ENCODE measurements at regions not wholly inside any gene's neighbourhood (a gene's known extent, or its start where the extent isn't known, plus 50 kb on each side); places are given as distances from the start of the nearest gene placed in this dataset.

DNA sequence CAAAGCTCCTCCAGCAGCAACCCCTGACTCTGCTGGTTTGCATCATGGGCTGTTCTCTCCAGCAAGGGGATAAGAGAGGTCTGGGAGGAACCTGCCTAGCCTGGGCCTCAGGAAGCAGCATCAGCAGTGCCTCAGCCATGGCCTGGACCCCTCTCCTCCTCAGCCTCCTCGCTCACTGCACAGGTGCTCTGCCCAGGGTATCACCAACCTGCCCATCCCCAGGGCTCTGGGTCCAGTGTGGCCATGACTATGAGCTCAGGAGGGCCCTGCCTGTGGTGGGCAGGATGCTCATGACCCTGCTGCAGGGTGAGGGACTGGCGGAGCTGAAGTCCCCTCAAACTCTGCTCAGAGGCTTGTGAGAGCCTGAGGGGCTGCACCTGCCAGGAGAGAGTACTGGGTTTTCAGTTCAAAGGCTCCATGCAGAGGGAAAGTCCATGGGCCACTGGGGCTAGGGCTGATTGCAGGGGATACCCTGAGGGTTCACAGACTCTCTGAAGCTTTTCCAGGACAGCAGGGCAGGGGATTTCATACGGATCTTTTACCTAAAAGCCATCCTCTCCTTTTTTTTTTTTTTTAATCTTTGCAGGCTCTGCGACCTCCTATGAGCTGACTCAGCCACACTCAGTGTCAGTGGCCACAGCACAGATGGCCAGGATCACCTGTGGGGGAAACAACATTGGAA, 115.8 kb upstream of the IGLL5 start:
- no peak overlapping the region for H3K4me3 ChIP-seq (ENCODE audit: low read length)
- intact Hi-C loops (cut with DNase I, micrococcal nuclease) = loop anchor here in 1 of 2 experiments (2.0 kb wide), 1 partner anchor 21 kb away; no protein-coding TSS in a partner anchor
- POLR2A ChIA-PET = interaction anchor here (1.6 kb wide), 1 partner anchor 19 kb away, joined by 6 read pairs; no protein-coding TSS in a partner anchor
- no peaks in the 10 kb centered on the region for H3K9me3 ChIP-seq (ENCODE audit: control insufficient read depth in 1 of 2, insufficient read depth in 1 of 2, low read length in 2 of 2)
- CTCF ChIA-PET = interaction anchor here (0.6 to 2.2 kb wide), 2 partner anchors 16 to 86 kb away, joined by 3 to 14 read pairs; no protein-coding TSS in a partner anchor
- TF ChIP-seq, protein P1, sequence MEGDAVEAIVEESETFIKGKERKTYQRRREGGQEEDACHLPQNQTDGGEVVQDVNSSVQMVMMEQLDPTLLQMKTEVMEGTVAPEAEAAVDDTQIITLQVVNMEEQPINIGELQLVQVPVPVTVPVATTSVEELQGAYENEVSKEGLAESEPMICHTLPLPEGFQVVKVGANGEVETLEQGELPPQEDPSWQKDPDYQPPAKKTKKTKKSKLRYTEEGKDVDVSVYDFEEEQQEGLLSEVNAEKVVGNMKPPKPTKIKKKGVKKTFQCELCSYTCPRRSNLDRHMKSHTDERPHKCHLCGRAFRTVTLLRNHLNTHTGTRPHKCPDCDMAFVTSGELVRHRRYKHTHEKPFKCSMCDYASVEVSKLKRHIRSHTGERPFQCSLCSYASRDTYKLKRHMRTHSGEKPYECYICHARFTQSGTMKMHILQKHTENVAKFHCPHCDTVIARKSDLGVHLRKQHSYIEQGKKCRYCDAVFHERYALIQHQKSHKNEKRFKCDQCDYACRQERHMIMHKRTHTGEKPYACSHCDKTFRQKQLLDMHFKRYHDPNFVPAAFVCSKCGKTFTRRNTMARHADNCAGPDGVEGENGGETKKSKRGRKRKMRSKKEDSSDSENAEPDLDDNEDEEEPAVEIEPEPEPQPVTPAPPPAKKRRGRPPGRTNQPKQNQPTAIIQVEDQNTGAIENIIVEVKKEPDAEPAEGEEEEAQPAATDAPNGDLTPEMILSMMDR (IDR thresholded peaks at IDR 0.05) = no peak
- Mint-ChIP-seq H3K27ac (no peak overlapping the region), H3K27me3 (peaks cover 5% of the 10 kb centered on the region), H3K4me1 (ENCODE audit: low read depth) (no peaks in the 10 kb centered on the region), H3K36me3 (ENCODE audit: low read depth) (no peaks in the 10 kb centered on the region), H3K4me3 (no peak overlapping the region), H3K9me3 (no peaks in the 10 kb centered on the region)
- no peak overlapping the region for H3K27ac ChIP-seq (ENCODE audit: low read depth in 1 of 2, low read length in 2 of 2)
- H3K4me1 ChIP-seq (ENCODE audit: insufficient read depth, low read length) = peaks cover 21% of the 10 kb centered on the region
- DNase-seq = no peak
- no peaks in the 10 kb centered on the region for H3K27me3 ChIP-seq (ENCODE audit: control insufficient read depth in 1 of 2, insufficient read depth in 2 of 2, low read length in 2 of 2)
- ATAC-seq (ENCODE audit: poor library complexity) = no peak
- H3K36me3 ChIP-seq (ENCODE audit: insufficient read depth, low read length) = no peaks in the 10 kb centered on the region

DNA sequence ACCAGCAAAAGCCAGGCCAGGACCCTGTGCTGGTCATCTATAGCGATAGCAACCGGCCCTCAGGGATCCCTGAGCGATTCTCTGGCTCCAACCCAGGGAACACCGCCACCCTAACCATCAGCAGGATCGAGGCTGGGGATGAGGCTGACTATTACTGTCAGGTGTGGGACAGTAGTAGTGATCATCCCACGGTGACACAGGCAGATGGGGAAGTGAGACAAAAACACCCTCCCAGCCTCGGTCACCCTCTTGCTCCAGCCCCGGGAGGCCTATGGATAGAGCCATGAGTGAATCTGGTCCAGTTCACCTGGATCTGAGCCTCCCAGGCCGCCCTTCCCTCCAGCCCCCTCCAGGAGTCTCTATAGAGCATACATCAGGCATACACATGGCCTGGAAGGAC, 115.2 kb upstream of the IGLL5 start:
- Mint-ChIP-seq H3K27me3 (peaks cover 5% of the 10 kb centered on the region), H3K27ac (no peak overlapping the region), H3K9me3 (no peaks in the 10 kb centered on the region), H3K36me3 (ENCODE audit: low read depth) (no peaks in the 10 kb centered on the region), H3K4me3 (no peak overlapping the region), H3K4me1 (ENCODE audit: low read depth) (no peaks in the 10 kb centered on the region)
- TF ChIP-seq, protein P1 (IDR thresholded peaks at IDR 0.05) = no peak
- no peak overlapping the region for H3K4me3 ChIP-seq (ENCODE audit: low read length)
- H3K27me3 ChIP-seq (ENCODE audit: control insufficient read depth in 1 of 2, insufficient read depth in 2 of 2, low read length in 2 of 2) = no peaks in the 10 kb centered on the region
- no peaks in the 10 kb centered on the region for H3K36me3 ChIP-seq (ENCODE audit: insufficient read depth, low read length)
- ChIA-PET CTCF (interaction anchor here (0.6 kb wide), 1 partner anchor 85 kb away, joined by 3 read pairs; no protein-coding TSS in a partner anchor), POLR2A (interaction anchor here (1.6 kb wide), 1 partner anchor 19 kb away, joined by 6 read pairs; no protein-coding TSS in a partner anchor)
- no peak for DNase-seq
- H3K4me1 ChIP-seq (ENCODE audit: insufficient read depth, low read length) = peaks cover 21% of the 10 kb centered on the region
- ATAC-seq (ENCODE audit: poor library complexity) = no peak
- intact Hi-C loops (cut with DNase I, micrococcal nuclease) = no loop called here
- H3K9me3 ChIP-seq (ENCODE audit: control insufficient read depth in 1 of 2, insufficient read depth in 1 of 2, low read length in 2 of 2) = no peaks in the 10 kb centered on the region
- no peak overlapping the region for H3K27ac ChIP-seq (ENCODE audit: low read depth in 1 of 2, low read length in 2 of 2)

DNA sequence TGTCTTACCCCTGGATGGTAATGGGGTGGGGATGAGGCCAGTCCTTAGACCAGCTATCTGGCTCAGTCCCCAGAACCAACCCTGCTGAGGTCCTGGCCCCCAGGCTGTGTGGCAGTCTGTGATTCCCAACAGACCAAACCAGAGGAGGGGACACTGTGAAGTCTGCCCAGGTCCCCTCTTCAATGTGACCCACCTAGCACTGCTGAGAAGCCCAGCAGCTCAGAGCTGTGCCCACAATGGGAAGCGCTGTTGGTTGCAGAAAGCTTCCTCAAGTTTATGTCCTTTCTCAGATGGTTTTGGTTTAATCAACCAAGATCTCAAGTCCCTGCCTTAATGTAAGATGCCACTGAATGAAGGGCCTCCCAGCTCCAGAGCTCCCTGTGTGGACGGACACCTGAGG, 114.7 kb upstream of the IGLL5 start:
- no peak for DNase-seq
- ChIA-PET CTCF (no interaction called here), POLR2A (interaction anchor here (1.6 kb wide), 1 partner anchor 20 kb away, joined by 6 read pairs; no protein-coding TSS in a partner anchor)
- H3K27ac Mint-ChIP-seq = no peak overlapping the region
- no peak overlapping the region for H3K27ac ChIP-seq (ENCODE audit: low read depth in 1 of 2, low read length in 2 of 2)
- peaks cover 21% of the 10 kb centered on the region for H3K4me1 ChIP-seq (ENCODE audit: insufficient read depth, low read length)
- intact Hi-C loops (cut with DNase I, micrococcal nuclease) = no loop called here
- no peaks in the 10 kb centered on the region for H3K4me1 Mint-ChIP-seq (ENCODE audit: low read depth)
- TF ChIP-seq, protein P1 (IDR thresholded peaks at IDR 0.05) = no peak
- peaks cover 5% of the 10 kb centered on the region for H3K27me3 Mint-ChIP-seq
- no peaks in the 10 kb centered on the region for H3K9me3 Mint-ChIP-seq
- H3K36me3 ChIP-seq (ENCODE audit: insufficient read depth, low read length) = no peaks in the 10 kb centered on the region
- H3K36me3 Mint-ChIP-seq (ENCODE audit: low read depth) = no peaks in the 10 kb centered on the region
- H3K9me3 ChIP-seq (ENCODE audit: control insufficient read depth in 1 of 2, insufficient read depth in 1 of 2, low read length in 2 of 2) = no peaks in the 10 kb centered on the region
- no peaks in the 10 kb centered on the region for H3K27me3 ChIP-seq (ENCODE audit: control insufficient read depth in 1 of 2, insufficient read depth in 2 of 2, low read length in 2 of 2)
- no peak overlapping the region for H3K4me3 ChIP-seq (ENCODE audit: low read length)
- no peak overlapping the region for H3K4me3 Mint-ChIP-seq
- ATAC-seq (ENCODE audit: poor library complexity) = no peak
